Activated CD4-positive, alpha-beta T cell treated with anti-CD3 and anti-CD28 coated beads for 36 hours (primary cell): ENCODE measurements at regions not wholly inside any gene's neighbourhood (a gene's known extent, or its start where the extent isn't known, plus 50 kb on each side); places are given as distances from the start of the nearest gene placed in this dataset.

Experiments used
- ATAC-seq: fragments of 200-7000 bp; cut with Tn5 transposase; one replicate; pipeline ENCODE4 v1.10.0; 2021; ENCODE audit warnings: mild to moderate bottlenecking, moderate library complexity
- CTCF ChIA-PET: fragments of 350-600 bp; sonication (Branson Sonifier 250); formaldehyde crosslinking; loops from one replicate; lab custom pipeline; 2021; ENCODE audit warnings: antibody characterized with exemption; lab: Charles Lee
- POLR2A ChIA-PET: fragments of 350-600 bp; sonication (Branson Sonifier 250); formaldehyde crosslinking; loops from one replicate; lab custom pipeline; 2021; ENCODE audit warnings: antibody characterized with exemption, inconsistent platforms; lab: Charles Lee
- DNase-seq: peaks from one replicate; pipeline ENCODE4 v3.0.0-alpha.2; 2020
- H3K27ac Mint-ChIP-seq: one replicate; pipeline ENCODE4 v1.8.0; 2021; ENCODE audit warnings: mixed read lengths
- H3K27me3 Mint-ChIP-seq: one replicate; pipeline ENCODE4 v1.8.0; 2021; ENCODE audit warnings: mixed read lengths
- H3K36me3 Mint-ChIP-seq: one replicate; pipeline ENCODE4 v1.8.0; 2021; ENCODE audit warnings: low read depth, mixed read lengths
- H3K4me1 Mint-ChIP-seq: one replicate; pipeline ENCODE4 v1.8.0; 2021; ENCODE audit warnings: mixed read lengths
- H3K4me3 Mint-ChIP-seq: one replicate; pipeline ENCODE4 v1.8.0; 2021; ENCODE audit warnings: mild to moderate bottlenecking, moderate library complexity, mixed read lengths
- H3K9me3 Mint-ChIP-seq: one replicate; pipeline ENCODE4 v1.8.0; 2021; ENCODE audit warnings: low read depth, mixed read lengths
- intact Hi-C, 2 experiments: fragments of 100-400 bp; cut with DNase I in 1 of 2; cut with micrococcal nuclease in 1 of 2; formaldehyde crosslinking; loops; one replicate each; pipeline versions ENCODE4 v1.14.2 to v1.15.1; 2022 to 2024; cut with DNase I, micrococcal nuclease

GRCh38 chr20:24134930-24135329, 146.4 kb upstream of the GGTLC1 start:
- H3K4me1 Mint-ChIP-seq, result peaks cover 6% of the 10 kb centered on the region
- no peaks in the 10 kb centered on the region for H3K9me3 Mint-ChIP-seq
- CTCF ChIA-PET, result no interaction called here
- intact Hi-C loops, result no loop called here
- ATAC-seq (no peak), DNase-seq (no peak)
- H3K4me3 Mint-ChIP-seq, result no peak overlapping the region
- H3K36me3 Mint-ChIP-seq, result no peaks in the 10 kb centered on the region
- POLR2A ChIA-PET, result no interaction called here
- H3K27ac Mint-ChIP-seq, result no peak overlapping the region
- no peaks in the 10 kb centered on the region for H3K27me3 Mint-ChIP-seq

GRCh38 chr20:24134284-24134683, 145.7 kb upstream of the GGTLC1 start:
- Mint-ChIP-seq H3K27ac (no peak overlapping the region), H3K4me1 (peaks cover 6% of the 10 kb centered on the region), H3K9me3 (no peaks in the 10 kb centered on the region), H3K27me3 (no peaks in the 10 kb centered on the region), H3K36me3 (no peaks in the 10 kb centered on the region), H3K4me3 (no peak overlapping the region)
- POLR2A ChIA-PET, result no interaction called here
- CTCF ChIA-PET, result no interaction called here
- DNase-seq, result no peak
- ATAC-seq, result no peak
- intact Hi-C loops, result no loop called here

GRCh38 chr20:24132246-24132645, 143.7 kb upstream of the GGTLC1 start:
- ChIA-PET CTCF (no interaction called here), POLR2A (no interaction called here)
- Mint-ChIP-seq H3K27ac (no peak overlapping the region), H3K4me3 (no peak overlapping the region), H3K36me3 (no peaks in the 10 kb centered on the region), H3K9me3 (no peaks in the 10 kb centered on the region), H3K27me3 (no peaks in the 10 kb centered on the region), H3K4me1 (peaks cover 6% of the 10 kb centered on the region)
- no peak for ATAC-seq
- intact Hi-C loops, result no loop called here
- no peak for DNase-seq

- no peaks in the 10 kb centered on the region for H3K27me3 Mint-ChIP-seq
Measured at GRCh38 chr20:24131684-24132083, 143.1 kb upstream of the GGTLC1 start.

GRCh38 chr20:24131281-24131680, 142.7 kb upstream of the GGTLC1 start:
- peaks cover 6% of the 10 kb centered on the region for H3K4me1 Mint-ChIP-seq
- no peak overlapping the region for H3K27ac Mint-ChIP-seq
- H3K4me3 Mint-ChIP-seq, result no peak overlapping the region
- no peak for DNase-seq
- no peaks in the 10 kb centered on the region for H3K9me3 Mint-ChIP-seq
- CTCF ChIA-PET, result no interaction called here
- peaks cover 2% of the 10 kb centered on the region for H3K27me3 Mint-ChIP-seq
- intact Hi-C loops, result no loop called here
- POLR2A ChIA-PET, result no interaction called here
- H3K36me3 Mint-ChIP-seq, result no peaks in the 10 kb centered on the region
- no peak for ATAC-seq

More at GRCh38 chr20:24131684-24132083, 143.1 kb upstream of the GGTLC1 start:
- Mint-ChIP-seq H3K9me3 (no peaks in the 10 kb centered on the region), H3K36me3 (no peaks in the 10 kb centered on the region), H3K4me1 (peaks cover 6% of the 10 kb centered on the region), H3K4me3 (no peak overlapping the region), H3K27ac (no peak overlapping the region)
- no peak for DNase-seq
- intact Hi-C loops, result no loop called here
- peak; percentile 88 for ATAC-seq
- ChIA-PET CTCF (no interaction called here), POLR2A (no interaction called here)

- DNase-seq, result no peak
- no peak for ATAC-seq
- Mint-ChIP-seq H3K36me3 (no peaks in the 10 kb centered on the region), H3K4me3 (no peak overlapping the region), H3K4me1 (peaks cover 6% of the 10 kb centered on the region), H3K27me3 (peaks cover 2% of the 10 kb centered on the region), H3K27ac (no peak overlapping the region), H3K9me3 (no peaks in the 10 kb centered on the region)
- intact Hi-C loops, result no loop called here
- ChIA-PET POLR2A (no interaction called here), CTCF (interaction anchor here (0.5 kb wide), 1 partner anchor 11 kb away, joined by 4 read pairs; no protein-coding TSS in a partner anchor)
Measured at GRCh38 chr20:24129641-24130040, 141.1 kb upstream of the GGTLC1 start.

- H3K36me3 Mint-ChIP-seq, result no peaks in the 10 kb centered on the region
- H3K9me3 Mint-ChIP-seq, result no peaks in the 10 kb centered on the region
- no peaks in the 10 kb centered on the region for H3K4me1 Mint-ChIP-seq
- no peak overlapping the region for H3K27ac Mint-ChIP-seq
- intact Hi-C loops, result no loop called here
- H3K4me3 Mint-ChIP-seq, result no peak overlapping the region
- CTCF ChIA-PET, result no interaction called here
- DNase-seq (no peak), ATAC-seq (no peak)
- POLR2A ChIA-PET, result no interaction called here
- peaks cover 7% of the 10 kb centered on the region for H3K27me3 Mint-ChIP-seq
Measured at GRCh38 chr20:24124951-24125650, 136.5 kb upstream of the GGTLC1 start.

- POLR2A ChIA-PET, result no interaction called here
- H3K27me3 Mint-ChIP-seq, result peaks cover 7% of the 10 kb centered on the region
Measured at GRCh38 chr20:24124003-24124402, 135.4 kb upstream of the GGTLC1 start.

GRCh38 chr20:24118441-24119175, 130.0 kb upstream of the GGTLC1 start:
- CTCF ChIA-PET, result interaction anchor here (1.0 kb wide), 1 partner anchor 12 kb away, joined by 4 read pairs; no protein-coding TSS in a partner anchor
- H3K36me3 Mint-ChIP-seq, result no peaks in the 10 kb centered on the region
- no peak for ATAC-seq
- H3K27me3 Mint-ChIP-seq, result peaks cover 5% of the 10 kb centered on the region
- H3K9me3 Mint-ChIP-seq, result no peaks in the 10 kb centered on the region
- POLR2A ChIA-PET, result no interaction called here
- intact Hi-C loops, result no loop called here
- no peaks in the 10 kb centered on the region for H3K4me1 Mint-ChIP-seq
- H3K27ac Mint-ChIP-seq, result no peak overlapping the region
- no peak overlapping the region for H3K4me3 Mint-ChIP-seq
- no peak for DNase-seq

More at GRCh38 chr20:24124003-24124402, 135.4 kb upstream of the GGTLC1 start:
- no peak overlapping the region for H3K4me3 Mint-ChIP-seq
- no peaks in the 10 kb centered on the region for H3K36me3 Mint-ChIP-seq
- no peak for ATAC-seq
- no peaks in the 10 kb centered on the region for H3K9me3 Mint-ChIP-seq
- DNase-seq, result no peak
- CTCF ChIA-PET, result no interaction called here
- H3K4me1 Mint-ChIP-seq, result no peaks in the 10 kb centered on the region
- H3K27ac Mint-ChIP-seq, result no peak overlapping the region
- intact Hi-C loops, result no loop called here

- no peak overlapping the region for H3K27ac Mint-ChIP-seq
- ChIA-PET CTCF (no interaction called here), POLR2A (no interaction called here)
- no peaks in the 10 kb centered on the region for H3K9me3 Mint-ChIP-seq
- DNase-seq (no peak), ATAC-seq (no peak)
- H3K4me1 Mint-ChIP-seq, result no peaks in the 10 kb centered on the region
- H3K27me3 Mint-ChIP-seq, result peaks cover 5% of the 10 kb centered on the region
- H3K4me3 Mint-ChIP-seq, result no peak overlapping the region
- H3K36me3 Mint-ChIP-seq, result no peaks in the 10 kb centered on the region
- intact Hi-C loops, result no loop called here
Measured at GRCh38 chr20:24118034-24118433, 129.5 kb upstream of the GGTLC1 start.

- CTCF ChIA-PET, result no interaction called here
- POLR2A ChIA-PET, result no interaction called here
- no peaks in the 10 kb centered on the region for H3K4me1 Mint-ChIP-seq
- no peak for DNase-seq
- no peaks in the 10 kb centered on the region for H3K36me3 Mint-ChIP-seq
- no peak overlapping the region for H3K4me3 Mint-ChIP-seq
- H3K27me3 Mint-ChIP-seq, result peaks cover 5% of the 10 kb centered on the region
- intact Hi-C loops, result no loop called here
- H3K27ac Mint-ChIP-seq, result no peak overlapping the region
- ATAC-seq, result no peak
- no peaks in the 10 kb centered on the region for H3K9me3 Mint-ChIP-seq
Measured at GRCh38 chr20:24117383-24117782, 128.8 kb upstream of the GGTLC1 start.

GRCh38 chr20:24116611-24117010, 128.0 kb upstream of the GGTLC1 start:
- Mint-ChIP-seq H3K27ac (no peak overlapping the region), H3K9me3 (no peaks in the 10 kb centered on the region), H3K4me3 (no peak overlapping the region), H3K4me1 (no peaks in the 10 kb centered on the region), H3K27me3 (peaks cover 5% of the 10 kb centered on the region), H3K36me3 (no peaks in the 10 kb centered on the region)
- DNase-seq (no peak), ATAC-seq (no peak)
- POLR2A ChIA-PET, result no interaction called here
- intact Hi-C loops, result no loop called here
- CTCF ChIA-PET, result no interaction called here
